Osteocyte (in vitro differentiated cells): ENCODE measurements at regions not wholly inside any gene's neighbourhood (a gene's known extent, or its start where the extent isn't known, plus 50 kb on each side); places are given as distances from the start of the nearest gene placed in this dataset.

Experiments used
- DNase-seq: peaks from one replicate; pipeline ENCODE4 v3.0.0; 2021; ENCODE audit warnings: mixed read lengths; ENCODE audit not compliant: unreplicated experiment; ENCODE audit errors: extremely low spot score
- H3K27ac Mint-ChIP-seq: one replicate; pipeline ENCODE4 v1.8.0; 2021; ENCODE audit warnings: mild to moderate bottlenecking, mixed read lengths; ENCODE audit not compliant: unreplicated experiment
- H3K27me3 Mint-ChIP-seq: one replicate; pipeline ENCODE4 v1.8.0; 2021; ENCODE audit warnings: mixed read lengths; ENCODE audit not compliant: unreplicated experiment
- H3K36me3 Mint-ChIP-seq: one replicate; pipeline ENCODE4 v1.8.0; 2021; ENCODE audit warnings: mixed read lengths; ENCODE audit not compliant: unreplicated experiment
- H3K4me1 Mint-ChIP-seq: one replicate; pipeline ENCODE4 v1.8.0; 2021; ENCODE audit warnings: mixed read lengths; ENCODE audit not compliant: unreplicated experiment
- H3K4me3 Mint-ChIP-seq: one replicate; pipeline ENCODE4 v1.8.0; 2021; ENCODE audit warnings: mild to moderate bottlenecking, moderate library complexity, mixed read lengths; ENCODE audit not compliant: unreplicated experiment
- H3K9me3 Mint-ChIP-seq: one replicate; pipeline ENCODE4 v1.8.0; 2021; ENCODE audit warnings: mixed read lengths; ENCODE audit not compliant: unreplicated experiment
- CTCF ChIP-seq: fragments of 200-600 bp; sonication (generic); IDR thresholded peaks from 2 replicates; pipeline ENCODE4 v1.5.0; 2021; ENCODE audit warnings: antibody characterized with exemption, mild to moderate bottlenecking, moderate library complexity

- DNase-seq: no peak
- no peak overlapping the region for H3K4me3 Mint-ChIP-seq
- no peaks in the 10 kb centered on the region for H3K27me3 Mint-ChIP-seq
- no peak for TF ChIP-seq CTCF
- no peaks in the 10 kb centered on the region for H3K9me3 Mint-ChIP-seq
- H3K4me1 Mint-ChIP-seq: no peaks in the 10 kb centered on the region
- no peak overlapping the region for H3K27ac Mint-ChIP-seq
- H3K36me3 Mint-ChIP-seq: no peaks in the 10 kb centered on the region
These were observed 131.7 kb upstream of the BTBD3 start for GRCh38 chr20:11785885-11786507.

- TF ChIP-seq CTCF: no peak
- no peaks in the 10 kb centered on the region for H3K4me1 Mint-ChIP-seq
- no peaks in the 10 kb centered on the region for H3K27me3 Mint-ChIP-seq
- H3K9me3 Mint-ChIP-seq: no peaks in the 10 kb centered on the region
- no peak overlapping the region for H3K27ac Mint-ChIP-seq
- no peak for DNase-seq
- H3K36me3 Mint-ChIP-seq: no peaks in the 10 kb centered on the region
- no peak overlapping the region for H3K4me3 Mint-ChIP-seq
These were observed 127.6 kb upstream of the BTBD3 start for GRCh38 chr20:11790046-11790445.

- no peak for DNase-seq
- no peaks in the 10 kb centered on the region for H3K36me3 Mint-ChIP-seq
- H3K27me3 Mint-ChIP-seq: no peaks in the 10 kb centered on the region
- H3K9me3 Mint-ChIP-seq: no peaks in the 10 kb centered on the region
- no peaks in the 10 kb centered on the region for H3K4me1 Mint-ChIP-seq
- no peak overlapping the region for H3K4me3 Mint-ChIP-seq
- no peak overlapping the region for H3K27ac Mint-ChIP-seq
- no peak for TF ChIP-seq CTCF
These were observed 126.4 kb upstream of the BTBD3 start for GRCh38 chr20:11791316-11791715.

- no peaks in the 10 kb centered on the region for H3K9me3 Mint-ChIP-seq
- no peaks in the 10 kb centered on the region for H3K27me3 Mint-ChIP-seq
- H3K27ac Mint-ChIP-seq: no peak overlapping the region
- H3K4me1 Mint-ChIP-seq: peaks cover 4% of the 10 kb centered on the region
- TF ChIP-seq CTCF: no peak
- H3K4me3 Mint-ChIP-seq: no peak overlapping the region
- no peaks in the 10 kb centered on the region for H3K36me3 Mint-ChIP-seq
- DNase-seq: no peak
These were observed 125.7 kb upstream of the BTBD3 start for GRCh38 chr20:11791835-11792567.

GRCh38 chr20:11792568-11792953, 125.1 kb upstream of the BTBD3 start:
- no peaks in the 10 kb centered on the region for H3K36me3 Mint-ChIP-seq
- no peak for DNase-seq
- no peak for TF ChIP-seq CTCF
- no peak overlapping the region for H3K27ac Mint-ChIP-seq
- no peaks in the 10 kb centered on the region for H3K27me3 Mint-ChIP-seq
- H3K9me3 Mint-ChIP-seq: no peaks in the 10 kb centered on the region
- no peak overlapping the region for H3K4me3 Mint-ChIP-seq
- H3K4me1 Mint-ChIP-seq: peaks cover 7% of the 10 kb centered on the region
